CD4-positive, alpha-beta memory T cell (primary cell): ENCODE measurements at regions not wholly inside any gene's neighbourhood (a gene's known extent, or its start where the extent isn't known, plus 50 kb on each side); places are given as distances from the start of the nearest gene placed in this dataset.
"Not testable (repeated sequence)": the region's sequence is repeated elsewhere in the genome, so short reads cannot be mapped to it uniquely, and the experiment has no call there.

Experiments
- CTCF ChIA-PET: fragments of 350-600 bp; sonication (Branson Sonifier 250); formaldehyde crosslinking; loops from one replicate; lab custom pipeline; 2021; ENCODE audit warnings: inconsistent platforms; ENCODE audit not compliant: partially characterized antibody; lab: Charles Lee
- POLR2A ChIA-PET: fragments of 350-600 bp; sonication (Branson Sonifier 250); formaldehyde crosslinking; loops from one replicate; lab custom pipeline; 2021; ENCODE audit not compliant: partially characterized antibody; lab: Charles Lee
- DNase-seq, 5 donors: peaks; one replicate each; pipeline versions ENCODE4 v3.0.0 to v3.0.0-alpha.2; 2020 to 2022; ENCODE audit warnings: mixed read lengths in 1 of 5
- H3K27ac ChIP-seq: one replicate; pipeline ENCODE4 v1.7.0; 2013; ENCODE audit warnings: low read depth, low read length
- H3K27me3 ChIP-seq: 2 replicates; pipeline ENCODE4 v1.7.0; 2013; ENCODE audit warnings: mild to moderate bottlenecking, low read length, moderate library complexity; ENCODE audit not compliant: insufficient read depth
- H3K36me3 ChIP-seq: 2 replicates; pipeline ENCODE4 v1.7.0; 2013; ENCODE audit warnings: mild to moderate bottlenecking, low read length, moderate library complexity; ENCODE audit not compliant: insufficient read depth
- H3K4me1 ChIP-seq: 2 replicates; pipeline ENCODE4 v1.7.0; 2013; ENCODE audit warnings: mild to moderate bottlenecking, low read length, moderate library complexity; ENCODE audit not compliant: insufficient read depth
- H3K4me3 ChIP-seq, 2 donors: one replicate each; pipeline ENCODE4 v1.7.0; 2013; ENCODE audit warnings: low read length in 2 of 2, mild to moderate bottlenecking in 1 of 2
- H3K9me3 ChIP-seq, 2 donors: one replicate each; pipeline ENCODE4 v1.7.0; 2013; ENCODE audit warnings: low read length in 2 of 2, control low read depth in 1 of 2; ENCODE audit not compliant: control insufficient read depth in 1 of 2
- H3K27ac Mint-ChIP-seq, 7 donors: one replicate each; pipeline ENCODE4 v1.8.0; 2020 to 2021; ENCODE audit warnings: mixed read lengths in 7 of 7, mild to moderate bottlenecking in 6 of 7, inconsistent platforms in 3 of 7, moderate library complexity in 3 of 7
- H3K27me3 Mint-ChIP-seq, 2 donors: one replicate each; pipeline ENCODE4 v1.8.0; 2020 to 2021; ENCODE audit warnings: mixed read lengths in 2 of 2
- H3K36me3 Mint-ChIP-seq, 2 donors: one replicate each; pipeline ENCODE4 v1.8.0; 2020 to 2021; ENCODE audit warnings: mixed read lengths in 2 of 2, inconsistent platforms in 1 of 2, mild to moderate bottlenecking in 1 of 2
- H3K4me1 Mint-ChIP-seq, 4 donors: one replicate each; pipeline ENCODE4 v1.8.0; 2020 to 2021; ENCODE audit warnings: mixed read lengths in 4 of 4, mild to moderate bottlenecking in 1 of 4
- H3K4me3 Mint-ChIP-seq, 8 donors: one replicate each; pipeline ENCODE4 v1.8.0; 2020 to 2021; ENCODE audit warnings: mixed read lengths in 8 of 8, mild to moderate bottlenecking in 7 of 8, moderate library complexity in 6 of 8, inconsistent platforms in 3 of 8
- H3K9me3 Mint-ChIP-seq, 8 donors: one replicate each; pipeline ENCODE4 v1.8.0; 2020 to 2021; ENCODE audit warnings: mixed read lengths in 8 of 8, mild to moderate bottlenecking in 5 of 8, inconsistent platforms in 3 of 8, moderate library complexity in 1 of 8
- intact Hi-C: fragments of 100-400 bp; cut with micrococcal nuclease; formaldehyde crosslinking; loops from one replicate; pipeline ENCODE4 v1.15.1; 2023

- Histone ChIP-seq H3K36me3 (no peaks in the 10 kb centered on the region), H3K9me3 (no peaks in the 10 kb centered on the region), H3K4me3 (peak overlapping the region; percentile 59 to 70), H3K27me3 (no peaks in the 10 kb centered on the region), H3K4me1 (peaks cover 83% of the 10 kb centered on the region), H3K27ac (peak overlapping the region; percentile 55)
- ChIA-PET POLR2A (interaction anchor here (0.7 to 18.4 kb wide), 18 partner anchors 9 to 642 kb away, joined by 3 to 423 read pairs (median 6); partner anchors contain the start of genes DNAH7 and SLC39A10), CTCF (interaction anchor here (0.8 to 10.8 kb wide), 12 partner anchors 10 to 125 kb away, joined by 3 to 126 read pairs (median 9); partner anchors contain the start of gene SLC39A10)
- H3K27ac Mint-ChIP-seq: peak overlapping the region; percentile 93 to 98 (median 96)
- H3K9me3 Mint-ChIP-seq: peaks cover 0 to 12% (median 1%) of the 10 kb centered on the region in 8 donors
- DNase-seq: peak in 4 of 5 donors; percentile 42 to 77 (median 49)
- no peaks in the 10 kb centered on the region for H3K27me3 Mint-ChIP-seq
- peaks cover 69 to 91% (median 78%) of the 10 kb centered on the region in 4 donors for H3K4me1 Mint-ChIP-seq
- H3K4me3 Mint-ChIP-seq: peak overlapping the region; percentile 81 to 92 (median 86)
- intact Hi-C loops: loop anchor here (2.0 to 10.0 kb wide), 3 partner anchors 43 to 731 kb away; no protein-coding TSS in a partner anchor
- peaks cover 3 to 8% of the 10 kb centered on the region in 2 donors for H3K36me3 Mint-ChIP-seq
Observed at GRCh38 chr2:195533771-195534642, 123.0 kb upstream of the SLC39A10 start.

DNA sequence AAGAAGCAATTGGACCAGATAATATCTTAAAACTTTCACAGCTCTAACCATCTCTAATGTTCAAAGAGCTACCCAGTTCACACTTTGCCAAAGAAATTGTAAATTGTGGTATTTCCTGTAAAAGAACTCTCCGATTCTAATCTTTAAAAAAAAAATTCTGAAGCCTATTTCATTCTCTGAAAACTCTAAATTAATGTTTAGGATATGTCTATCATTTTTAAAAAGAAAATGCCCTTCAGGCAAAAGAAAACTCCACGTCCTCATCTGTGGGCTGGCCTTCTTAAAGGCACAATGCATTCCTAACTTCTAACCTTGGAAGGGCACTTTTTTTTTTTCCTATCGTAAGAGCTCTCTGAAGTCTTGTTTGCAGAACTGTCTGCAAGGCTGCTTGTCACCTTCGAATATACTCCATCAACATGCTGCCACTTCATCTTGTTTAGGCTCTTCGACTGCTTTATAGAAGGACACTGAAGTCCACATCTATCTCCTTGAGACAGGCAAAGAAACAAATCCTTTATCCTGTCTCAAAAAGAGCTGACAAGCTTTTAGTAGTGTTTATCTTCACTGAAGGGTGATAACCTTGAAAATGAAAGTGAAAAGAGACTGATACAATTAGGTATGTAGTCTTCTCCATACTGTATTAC, 124.3 kb upstream of the SLC39A10 start:
- ChIA-PET POLR2A (interaction anchor here (0.6 to 18.4 kb wide), 14 partner anchors 10 to 643 kb away, joined by 3 to 423 read pairs (median 8); partner anchors contain the start of gene SLC39A10), CTCF (interaction anchor here (1.3 to 10.8 kb wide), 10 partner anchors 26 to 536 kb away, joined by 3 to 126 read pairs (median 9); partner anchors contain the start of genes DNAH7 and SLC39A10)
- peak; percentile 45 to 76 (median 71) for DNase-seq
- Histone ChIP-seq H3K36me3 (no peaks in the 10 kb centered on the region), H3K4me3 (peak overlapping the region; percentile 59 to 70), H3K4me1 (peaks cover 71% of the 10 kb centered on the region), H3K27me3 (no peaks in the 10 kb centered on the region), H3K9me3 (no peaks in the 10 kb centered on the region), H3K27ac (peak overlapping the region; percentile 55)
- no peaks in the 10 kb centered on the region for H3K27me3 Mint-ChIP-seq
- peak overlapping the region; percentile 82 to 92 (median 87) for H3K4me3 Mint-ChIP-seq
- peaks cover 0 to 5% of the 10 kb centered on the region in 2 donors for H3K36me3 Mint-ChIP-seq
- peaks cover 0 to 5% (median 0%) of the 10 kb centered on the region in 8 donors for H3K9me3 Mint-ChIP-seq
- peaks cover 59 to 79% (median 68%) of the 10 kb centered on the region in 4 donors for H3K4me1 Mint-ChIP-seq
- intact Hi-C loops: loop anchor here (1.0 to 10.0 kb wide), 4 partner anchors 34 to 732 kb away; no protein-coding TSS in a partner anchor
- peak overlapping the region; percentile 89 to 97 (median 93) for H3K27ac Mint-ChIP-seq

- Mint-ChIP-seq H3K4me1 (peaks cover 54 to 74% (median 66%) of the 10 kb centered on the region in 4 donors), H3K9me3 (peaks cover 0 to 5% (median under 1%) of the 10 kb centered on the region in 8 donors), H3K27ac (peak overlapping the region; percentile 89 to 97 (median 93)), H3K27me3 (no peaks in the 10 kb centered on the region), H3K36me3 (peaks cover 0 to 5% of the 10 kb centered on the region in 2 donors), H3K4me3 (peak overlapping the region; percentile 82 to 92 (median 87))
- peak overlapping the region; percentile 55 for H3K27ac ChIP-seq
- no peaks in the 10 kb centered on the region for H3K9me3 ChIP-seq
- no peaks in the 10 kb centered on the region for H3K36me3 ChIP-seq
- H3K4me1 ChIP-seq: peaks cover 66% of the 10 kb centered on the region
- ChIA-PET POLR2A (interaction anchor here (0.8 to 18.4 kb wide), 12 partner anchors 11 to 643 kb away, joined by 3 to 423 read pairs (median 8); partner anchors contain the start of gene SLC39A10), CTCF (interaction anchor here (1.3 to 10.8 kb wide), 9 partner anchors 27 to 536 kb away, joined by 3 to 126 read pairs (median 9); partner anchors contain the start of genes DNAH7 and SLC39A10)
- no peaks in the 10 kb centered on the region for H3K27me3 ChIP-seq
- DNase-seq: peak in 1 of 5 donors; percentile 32
- peak overlapping the region in 1 of 2 donors; percentile 13 for H3K4me3 ChIP-seq
- intact Hi-C loops: loop anchor here (1.0 to 10.0 kb wide), 4 partner anchors 34 to 733 kb away; no protein-coding TSS in a partner anchor
Observed at GRCh38 chr2:195532255-195532627, 124.8 kb upstream of the SLC39A10 start.

- peak overlapping the region in 5 of 8 donors; percentile 82 to 92 (median 86) for H3K4me3 Mint-ChIP-seq
Observed at GRCh38 chr2:195531754-195532153, 125.3 kb upstream of the SLC39A10 start.

GRCh38 chr2:195523242-195523641, 133.8 kb upstream of the SLC39A10 start:
- H3K9me3 Mint-ChIP-seq, H3K27ac Mint-ChIP-seq, H3K27me3 Mint-ChIP-seq, H3K27ac ChIP-seq, CTCF ChIA-PET, H3K27me3 ChIP-seq, H3K4me3 ChIP-seq, H3K36me3 Mint-ChIP-seq, intact Hi-C loops, H3K4me3 Mint-ChIP-seq, POLR2A ChIA-PET, H3K36me3 ChIP-seq, DNase-seq, H3K4me1 ChIP-seq, H3K9me3 ChIP-seq: not testable (repeated sequence)
- peaks cover 5 to 23% (median 8%) of the 10 kb centered on the region in 4 donors for H3K4me1 Mint-ChIP-seq

More at GRCh38 chr2:195531754-195532153, 125.3 kb upstream of the SLC39A10 start:
- no peaks in the 10 kb centered on the region for H3K36me3 ChIP-seq
- ChIA-PET CTCF (interaction anchor here (1.3 to 10.8 kb wide), 5 partner anchors 34 to 537 kb away, joined by 3 to 126 read pairs (median 64); partner anchors contain the start of genes DNAH7 and SLC39A10), POLR2A (interaction anchor here (0.7 to 18.4 kb wide), 6 partner anchors 9 to 126 kb away, joined by 3 to 423 read pairs (median 14); partner anchors contain the start of gene SLC39A10)
- no peaks in the 10 kb centered on the region for H3K27me3 ChIP-seq
- peaks cover 0 to 5% (median under 1%) of the 10 kb centered on the region in 8 donors for H3K9me3 Mint-ChIP-seq
- H3K9me3 ChIP-seq: no peaks in the 10 kb centered on the region
- H3K4me3 ChIP-seq: peak overlapping the region in 1 of 2 donors; percentile 13
- H3K4me1 Mint-ChIP-seq: peaks cover 49 to 69% (median 61%) of the 10 kb centered on the region in 4 donors
- intact Hi-C loops: loop anchor here (1.0 to 10.0 kb wide), 4 partner anchors 33 to 733 kb away; no protein-coding TSS in a partner anchor
- H3K27ac ChIP-seq: no peak overlapping the region
- H3K27me3 Mint-ChIP-seq: no peaks in the 10 kb centered on the region
- H3K4me1 ChIP-seq: peaks cover 61% of the 10 kb centered on the region
- H3K36me3 Mint-ChIP-seq: peaks cover 0 to 5% of the 10 kb centered on the region in 2 donors
- DNase-seq: no peak
- peak overlapping the region; percentile 89 to 97 (median 93) for H3K27ac Mint-ChIP-seq

DNA sequence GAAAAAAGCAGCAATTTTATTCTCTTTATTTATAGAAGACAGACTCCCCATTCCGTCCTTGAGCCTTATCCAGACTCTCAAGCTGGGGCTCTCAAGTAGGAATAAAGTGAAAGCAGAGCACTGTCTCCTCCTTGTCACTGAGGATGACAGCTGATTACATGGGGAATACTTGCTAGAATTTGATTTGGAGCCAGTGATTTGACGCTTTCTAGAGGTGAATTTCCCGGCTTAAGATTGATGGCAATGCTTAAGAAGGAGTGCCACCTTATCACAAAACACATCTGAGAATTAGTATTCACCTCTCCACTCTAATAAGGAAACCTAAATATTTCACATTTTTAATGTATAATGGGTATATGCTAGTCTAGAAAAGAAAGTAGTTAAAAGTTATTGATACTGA, 135.4 kb upstream of the SLC39A10 start:
- H3K4me1 ChIP-seq: no peaks in the 10 kb centered on the region
- Mint-ChIP-seq H3K4me1 (peaks cover 5 to 26% (median 10%) of the 10 kb centered on the region in 4 donors), H3K9me3 (peaks cover 0 to 6% (median 3%) of the 10 kb centered on the region in 8 donors), H3K27ac (no peak overlapping the region), H3K4me3 (no peak overlapping the region), H3K36me3 (peaks cover 3 to 5% of the 10 kb centered on the region in 2 donors), H3K27me3 (no peaks in the 10 kb centered on the region)
- ChIA-PET POLR2A (interaction anchor here (0.7 kb wide), 1 partner anchor 13 kb away, joined by 3 read pairs; no protein-coding TSS in a partner anchor), CTCF (interaction anchor here (1.2 to 1.3 kb wide), 2 partner anchors 22 to 138 kb away, joined by 3 to 6 read pairs; no protein-coding TSS in a partner anchor)
- H3K4me3 ChIP-seq: no peak overlapping the region
- H3K36me3 ChIP-seq: no peaks in the 10 kb centered on the region
- H3K9me3 ChIP-seq: no peaks in the 10 kb centered on the region
- intact Hi-C loops: no loop called here
- H3K27me3 ChIP-seq: no peaks in the 10 kb centered on the region
- DNase-seq: no peak
- H3K27ac ChIP-seq: no peak overlapping the region
